ENCODE measurements at regions not wholly inside any gene's neighbourhood (a gene's known extent, or its start where the extent isn't known, plus 50 kb on each side); places are given as distances from the start of the nearest gene placed in this dataset.

GRCh38 chr1:68745451-68745850 is 248.6 kb upstream of the DEPDC1 start:
- TF ChIP-seq GATA2 (IDR thresholded peaks at IDR 0.05; ENCODE audit: low read depth, low read length), result no peak
- TF ChIP-seq GATA3 (IDR thresholded peaks at IDR 0.05; ENCODE audit: low read depth, low read length), result no peak
